GM21528 (cell line): ENCODE measurements at regions not wholly inside any gene's neighbourhood (a gene's known extent, or its start where the extent isn't known, plus 50 kb on each side); places are given as distances from the start of the nearest gene placed in this dataset.

Experiments
- ATAC-seq: cut with Tn5 transposase; IDR thresholded peaks from one replicate; pipeline ENCODE4 v1.9.1; 2021; ENCODE audit warnings: mild to moderate bottlenecking, moderate library complexity; ENCODE audit not compliant: unreplicated experiment, low FRiP score

GRCh38 chr17:55585629-55586028, 74.4 kb upstream of the SMIM36 start:
- no peak for ATAC-seq

GRCh38 chr17:55584861-55585260, 73.6 kb upstream of the SMIM36 start:
- ATAC-seq, result no peak

DNA sequence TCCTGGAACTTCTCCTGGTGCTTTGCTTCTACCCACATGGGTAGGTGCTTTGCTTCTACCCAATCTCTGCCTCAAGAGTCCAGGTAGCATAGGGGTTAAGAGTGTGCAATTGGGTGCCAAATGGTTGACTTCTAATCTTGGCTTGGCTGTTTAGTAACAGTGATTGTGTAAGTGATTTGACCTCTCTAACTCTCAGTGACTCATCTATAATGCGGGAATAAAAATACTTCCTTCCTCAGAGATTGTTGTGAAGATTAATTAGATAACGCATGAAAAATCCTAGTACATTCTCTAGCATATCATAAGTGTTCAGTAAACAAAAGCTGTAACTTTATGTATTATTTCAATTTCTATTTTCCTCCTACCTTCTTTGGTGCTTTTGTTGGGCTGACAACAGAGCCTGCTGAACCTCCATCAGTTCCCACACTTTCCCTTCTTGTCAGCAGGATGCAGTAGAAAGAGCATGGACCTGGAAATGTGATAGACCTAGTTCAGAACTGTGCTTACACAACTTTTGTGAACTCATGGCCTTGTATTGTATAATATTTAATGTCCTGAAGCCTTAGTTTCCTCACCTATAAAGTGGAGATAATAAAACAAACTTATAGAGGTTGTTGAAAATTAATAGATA, 72.9 kb upstream of the SMIM36 start:
- ATAC-seq, result no peak

GRCh38 chr17:55582897-55583296, 71.6 kb upstream of the SMIM36 start:
- ATAC-seq, result no peak

- peak; percentile 49 for ATAC-seq
Observed at GRCh38 chr17:55580596-55581133, 69.4 kb upstream of the SMIM36 start.

GRCh38 chr17:55577687-55578086, 66.4 kb upstream of the SMIM36 start:
- ATAC-seq, result peak; percentile 27

- ATAC-seq, result peak; percentile 54
Observed at GRCh38 chr17:55576996-55577586, 65.8 kb upstream of the SMIM36 start.

- peak; percentile 26 for ATAC-seq
Observed at GRCh38 chr17:55576237-55576995, 65.2 kb upstream of the SMIM36 start.

- no peak for ATAC-seq
Observed at GRCh38 chr17:55575058-55575636, 63.9 kb upstream of the SMIM36 start.

DNA sequence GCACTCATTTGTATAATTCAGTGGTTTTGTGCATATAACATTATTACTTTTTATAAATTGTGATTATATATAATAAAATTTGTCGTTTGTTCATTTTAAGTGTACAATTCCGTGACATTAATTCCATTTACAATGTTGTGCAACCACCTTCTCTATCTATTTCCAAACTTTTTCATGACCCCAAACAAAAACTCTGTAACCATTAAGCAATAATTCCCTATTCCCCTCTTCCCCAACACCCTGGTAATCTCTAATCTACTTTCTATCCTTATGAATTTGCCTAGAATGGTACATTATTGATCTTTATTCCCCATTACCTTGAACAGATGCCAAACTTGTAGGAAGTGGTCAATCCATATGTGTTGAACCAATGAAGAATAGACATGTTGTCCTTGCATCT, 61.3 kb upstream of the SMIM36 start:
- no peak for ATAC-seq

DNA sequence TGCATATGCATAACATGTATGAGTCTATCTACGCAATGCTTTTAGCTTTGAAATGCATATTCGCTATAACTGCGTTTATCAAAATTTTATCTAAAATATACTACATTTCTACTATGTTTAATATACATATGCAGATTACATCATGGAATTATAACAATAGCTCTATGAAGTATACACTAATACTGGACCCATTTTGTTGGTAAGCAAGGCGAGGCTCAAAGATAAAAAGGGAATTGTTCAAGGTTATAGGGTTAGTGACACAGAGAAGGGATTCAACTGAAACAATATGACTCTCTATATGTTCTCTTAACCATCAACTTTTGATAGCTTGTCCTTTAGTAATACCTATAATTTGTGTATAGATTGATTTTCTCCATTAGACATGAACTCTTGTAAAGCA, 60.9 kb upstream of the SMIM36 start:
- no peak for ATAC-seq

DNA sequence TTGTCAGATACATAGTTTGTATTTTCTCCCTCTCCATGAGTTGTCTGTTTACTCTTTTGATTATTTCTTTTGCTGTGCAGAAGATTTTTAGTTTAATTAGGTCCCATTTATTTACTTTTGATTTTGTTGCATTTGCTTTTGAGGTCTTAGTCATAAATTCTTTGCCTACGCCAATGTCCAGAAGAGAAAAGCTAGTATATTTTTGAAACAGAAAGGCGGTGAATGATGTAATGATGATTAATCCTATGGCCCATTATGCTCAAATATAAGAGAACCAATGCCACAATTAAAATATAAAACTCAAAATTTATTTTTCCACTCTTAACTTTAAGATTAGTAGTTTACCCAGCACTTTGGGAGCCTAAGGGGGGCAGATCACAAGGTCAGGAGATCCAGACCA, 59.8 kb upstream of the SMIM36 start:
- no peak for ATAC-seq

- no peak for ATAC-seq
Observed at GRCh38 chr17:55570391-55570790, 59.1 kb upstream of the SMIM36 start.

DNA sequence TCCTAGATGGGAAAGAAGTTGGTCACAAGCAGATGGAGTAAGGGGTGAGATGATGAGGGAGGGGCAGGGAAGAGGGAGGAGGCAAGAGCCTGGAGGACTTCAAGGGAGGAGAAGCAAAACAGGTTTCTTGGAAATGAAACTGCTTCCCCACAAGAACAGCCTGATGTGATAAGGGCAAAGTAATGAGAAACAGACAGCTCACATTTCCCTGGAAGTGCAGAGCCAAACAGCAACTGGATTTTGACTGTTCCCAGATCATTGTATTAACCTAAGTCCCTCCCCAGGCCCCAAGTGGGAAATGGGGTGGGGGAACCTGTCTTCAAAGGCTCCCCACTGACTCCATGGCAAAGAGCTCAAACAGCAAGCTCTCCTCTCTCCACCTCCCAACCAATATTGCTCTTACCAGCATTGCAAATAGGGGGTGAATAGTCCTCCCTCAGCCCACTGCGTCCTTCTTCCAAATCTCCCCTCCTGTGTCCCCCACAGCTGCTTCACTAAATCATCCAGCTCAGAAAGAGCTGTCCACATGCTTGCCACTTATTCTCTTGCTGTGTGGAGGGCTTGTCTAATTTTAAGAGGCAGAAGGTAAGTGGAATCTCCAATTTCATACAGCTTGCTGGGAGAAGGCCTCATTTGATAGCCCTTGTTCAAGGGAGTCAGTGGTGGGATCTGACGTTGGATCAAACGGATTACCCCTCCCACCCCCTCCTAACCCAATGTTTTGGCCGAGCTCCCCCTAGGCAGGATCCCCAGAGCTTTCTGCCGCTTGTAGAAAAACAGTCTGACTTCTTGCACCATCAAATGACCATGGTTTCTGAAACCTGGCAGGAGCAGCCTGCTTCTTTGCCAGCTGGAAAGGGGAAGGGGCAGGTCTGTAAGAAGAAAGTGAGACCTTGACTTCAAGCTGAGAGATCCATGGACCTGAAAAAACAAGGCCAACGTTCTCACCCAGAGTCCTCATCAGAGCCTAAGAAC, 56.3 kb upstream of the SMIM36 start:
- no peak for ATAC-seq

GRCh38 chr17:55564081-55564480, 52.8 kb upstream of the SMIM36 start:
- no peak for ATAC-seq

DNA sequence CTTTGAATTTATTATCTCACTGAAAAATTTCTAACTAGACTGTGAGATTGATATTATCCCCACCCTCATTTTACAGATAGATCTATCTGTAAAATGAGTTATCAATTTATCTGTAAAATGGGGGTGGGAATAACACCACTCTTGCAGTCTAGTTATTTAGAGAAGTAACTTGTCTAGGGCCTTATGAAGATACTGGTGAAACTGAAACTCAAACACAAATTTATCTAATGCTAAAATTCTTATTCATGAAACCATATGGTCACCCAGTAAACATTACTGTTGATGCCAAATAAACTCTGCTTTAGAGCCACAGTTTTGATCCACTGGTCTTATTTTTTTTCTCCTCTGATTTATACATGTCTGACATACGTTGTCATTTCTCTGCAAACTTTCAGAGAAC, 52.1 kb upstream of the SMIM36 start:
- ATAC-seq, result no peak

- ATAC-seq, result no peak
Observed at GRCh38 chr17:55561973-55562495, 50.8 kb upstream of the SMIM36 start.

- ATAC-seq, result no peak
Observed at GRCh38 chr17:55561316-55561972, 50.2 kb upstream of the SMIM36 start.
